HCT116 (cell line): ENCODE measurements at regions not wholly inside any gene's neighbourhood (a gene's known extent, or its start where the extent isn't known, plus 50 kb on each side); places are given as distances from the start of the nearest gene placed in this dataset.

Experiments
- ATAC-seq: fragments of 200-7000 bp; cut with Tn5 transposase; 2 replicates; pipeline ENCODE4 v1.9.1; 2020; ENCODE audit warnings: mild to moderate bottlenecking, moderate library complexity
- BruUV-seq: library from RNA; stranded (reverse); fragments of 400-500 nt; replicated peaks from 2 replicates; lab custom pipeline; 2021; lab: Mats Ljungman, UMichigan
- CTCF ChIA-PET: fragments of 300-600 bp; sonication (Branson Sonifier 250); formaldehyde crosslinking; loops from one replicate; lab custom pipeline; 2021; ENCODE audit warnings: antibody characterized with exemption; lab: Charles Lee
- POLR2A ChIA-PET: fragments of 300-600, 350-600 bp; sonication (Branson Sonifier 250); formaldehyde crosslinking; loops from one replicate; lab custom pipeline; 2021; ENCODE audit warnings: antibody characterized with exemption; lab: Charles Lee
- RAD21 ChIA-PET, 2 experiments: fragments of 300-600 bp; sonication (Branson Sonifier 250); formaldehyde crosslinking; loops; one replicate each; lab custom pipeline; 2023; ENCODE audit warnings: low total read pairs in 2 of 2; ENCODE audit not compliant: uncharacterized antibody in 2 of 2, unreplicated experiment in 2 of 2, low non-redundant PET in 1 of 2; lab: Charles Lee
- DNase-seq: peaks from one replicate; pipeline ENCODE4 v3.0.0-alpha.2; 2010; ENCODE audit warnings: low read depth, low spot score
- H2AFZ ChIP-seq: fragments of 200-600 bp; shearing (Covaris generic), sonication (generic); 2 replicates; pipeline ENCODE4 v1.6.1; 2017; ENCODE audit warnings: low read depth, mixed run types, mixed read lengths, antibody characterized with exemption, low read length; ENCODE audit not compliant: poor library complexity, severe bottlenecking
- H3K27ac ChIP-seq: 2 replicates; pipeline ENCODE4 v1.5.1; 2012; ENCODE audit warnings: low read depth, low read length
- H3K27me3 ChIP-seq: fragments of 200-600 bp; sonication (generic); 2 replicates; pipeline ENCODE4 v1.6.1; 2016; ENCODE audit warnings: mixed run types, low read length, mixed read lengths; ENCODE audit not compliant: insufficient read depth
- H3K36me3 ChIP-seq, 2 experiments: fragments of 200-500 bp in 1 of 2; fragments of 200-600 bp in 1 of 2; sonication (Bioruptor generic) in 1 of 2; sonication (generic) in 1 of 2; 2 replicates each; pipeline versions ENCODE4 v1.5.1 to v1.6.1; 2014 to 2016; ENCODE audit warnings: low read length in 2 of 2, inconsistent platforms in 1 of 2, mixed read lengths in 1 of 2, mixed run types in 1 of 2; ENCODE audit not compliant: insufficient read depth in 2 of 2, control insufficient read depth in 1 of 2
- H3K4me1 ChIP-seq, 2 experiments: fragments of 200-600 bp in 1 of 2; sonication (generic) in 1 of 2; 2 replicates each; pipeline versions ENCODE4 v1.5.1 to v1.6.1; 2012 to 2017; ENCODE audit warnings: low read length in 2 of 2, inconsistent platforms in 1 of 2, mild to moderate bottlenecking in 1 of 2, mixed read lengths in 1 of 2, mixed run types in 1 of 2, moderate library complexity in 1 of 2; ENCODE audit not compliant: insufficient read depth in 2 of 2, control insufficient read depth in 1 of 2
- H3K4me2 ChIP-seq: fragments of 200-600 bp; sonication (generic); 2 replicates; pipeline ENCODE4 v1.6.1; 2017; ENCODE audit warnings: mixed run types, low read length, mixed read lengths
- H3K4me3 ChIP-seq, 2 experiments: fragments of 200-600 bp in 1 of 2; sonication (generic) in 1 of 2; replicated peaks in 1 of 2; 2 replicates each; pipeline ENCODE4 v1.5.1; 2011 to 2016; ENCODE audit warnings: low read length in 2 of 2, control low read depth in 1 of 2, low read depth in 1 of 2, mild to moderate bottlenecking in 1 of 2, mixed read lengths in 1 of 2, mixed run types in 1 of 2
- H3K79me2 ChIP-seq: fragments of 200-600 bp; sonication (generic); 2 replicates; pipeline ENCODE4 v1.6.1; 2017; ENCODE audit warnings: mild to moderate bottlenecking, mixed run types, low read length, moderate library complexity, mixed read lengths; ENCODE audit not compliant: insufficient read depth
- H3K9ac ChIP-seq: fragments of 200-600 bp; sonication (generic); 2 replicates; pipeline ENCODE4 v1.6.1; 2016; ENCODE audit warnings: low read length, mixed read lengths
- H3K9me2 ChIP-seq: fragments of 200-600 bp; sonication (generic), shearing (Covaris generic); 2 replicates; pipeline ENCODE4 v1.6.1; 2017; ENCODE audit warnings: mixed run types, mild to moderate bottlenecking, moderate library complexity; ENCODE audit not compliant: insufficient read depth
- H3K9me3 ChIP-seq, 2 experiments: fragments of 200-500 bp in 1 of 2; fragments of 200-600 bp in 1 of 2; sonication (Bioruptor generic) in 1 of 2; sonication (generic) in 1 of 2; 2 replicates each; pipeline ENCODE4 v1.6.1; 2014 to 2017; ENCODE audit warnings: low read length in 2 of 2, mixed read lengths in 2 of 2, inconsistent platforms in 1 of 2, low read depth in 1 of 2, mild to moderate bottlenecking in 1 of 2, mixed run types in 1 of 2, moderate library complexity in 1 of 2; ENCODE audit not compliant: control insufficient read depth in 1 of 2, insufficient read depth in 1 of 2
- H4K20me1 ChIP-seq: fragments of 200-600 bp; sonication (generic), shearing (Covaris generic); 2 replicates; pipeline ENCODE4 v1.6.1; 2017; ENCODE audit warnings: mixed run types, mild to moderate bottlenecking, moderate library complexity; ENCODE audit not compliant: insufficient read depth
- ATF3 ChIP-seq: IDR thresholded peaks from 2 replicates; pipeline ENCODE4 v1.6.1; 2012
- CBX3 ChIP-seq: IDR thresholded peaks from 2 replicates; pipeline ENCODE4 v1.6.1; 2012; ENCODE audit warnings: low read depth
- ELF1 ChIP-seq: IDR thresholded peaks from 2 replicates; pipeline ENCODE4 v1.6.1; 2012; ENCODE audit warnings: low read depth, borderline replicate concordance
- EZH2 ChIP-seq: fragments of 200-600 bp; sonication (generic); IDR thresholded peaks from 2 replicates; pipeline ENCODE4 v1.6.1; 2017; ENCODE audit warnings: antibody characterized with exemption, mixed run types
- EZH2phosphoT487 ChIP-seq: fragments of 200-600 bp; IDR thresholded peaks from 2 replicates; pipeline ENCODE4 v1.6.1; 2018; ENCODE audit warnings: antibody characterized with exemption, borderline replicate concordance
- FOSL1 ChIP-seq: IDR thresholded peaks from 2 replicates; pipeline ENCODE4 v1.6.1; 2012; ENCODE audit warnings: low read depth
- JUND ChIP-seq: IDR thresholded peaks from 2 replicates; pipeline ENCODE4 v1.6.1; 2012
- MAX ChIP-seq: IDR thresholded peaks from 2 replicates; pipeline ENCODE4 v1.6.1; 2012
- POLR2A ChIP-seq: IDR thresholded peaks from 2 replicates; pipeline ENCODE4 v1.7.0; 2011; ENCODE audit warnings: borderline replicate concordance; ENCODE audit not compliant: insufficient read depth, insufficient read length; ENCODE audit errors: extremely low read depth
- POLR2AphosphoS5 ChIP-seq: IDR thresholded peaks from 2 replicates; pipeline ENCODE4 v1.6.1; 2011; ENCODE audit warnings: mild to moderate bottlenecking, low read depth, low read length, moderate library complexity
- REST ChIP-seq: IDR thresholded peaks from 2 replicates; pipeline ENCODE4 v1.6.1; 2012; ENCODE audit warnings: low read depth
- SIN3A ChIP-seq: IDR thresholded peaks from 2 replicates; pipeline ENCODE4 v1.6.1; 2012; ENCODE audit warnings: low read depth
- SRF ChIP-seq: IDR thresholded peaks from 2 replicates; pipeline ENCODE4 v1.6.1; 2012; ENCODE audit warnings: low read depth
- TCF7L2 ChIP-seq: IDR thresholded peaks from 2 replicates; pipeline ENCODE4 v1.7.0; 2011; ENCODE audit warnings: borderline replicate concordance, inconsistent platforms; ENCODE audit not compliant: insufficient read depth, insufficient read length; ENCODE audit errors: extremely low read depth
- YY1 ChIP-seq: IDR thresholded peaks from 2 replicates; pipeline ENCODE4 v1.6.1; 2011; ENCODE audit warnings: low read length, low read depth, moderate library complexity, mild to moderate bottlenecking; ENCODE audit not compliant: insufficient replicate concordance; ENCODE audit errors: extremely low read depth
- ZBTB33 ChIP-seq: IDR thresholded peaks from 2 replicates; pipeline ENCODE4 v1.6.1; 2011; ENCODE audit warnings: mild to moderate bottlenecking, low read length, moderate library complexity; ENCODE audit not compliant: insufficient replicate concordance; ENCODE audit errors: extremely low read depth
- intact Hi-C: fragments of 100-400 bp; cut with micrococcal nuclease; formaldehyde crosslinking; loops from 2 replicates; pipeline ENCODE4 v1.10.0; 2022

- no peaks in the 10 kb centered on the region for H4K20me1 ChIP-seq
- TF ChIP-seq SRF, result no peak
- no peak for TF ChIP-seq EZH2
- no peak for TF ChIP-seq ATF3
- no peak for TF ChIP-seq SIN3A
- no peak for TF ChIP-seq POLR2AphosphoS5
- TF ChIP-seq ELF1, result no peak
- no peak for TF ChIP-seq JUND
- TF ChIP-seq REST, result no peak
- no peak for TF ChIP-seq FOSL1
- TF ChIP-seq CBX3, result no peak
- no peak for TF ChIP-seq MAX
- TF ChIP-seq ZBTB33, result no peak
- TF ChIP-seq TCF7L2, result no peak
- no peak for TF ChIP-seq YY1
- no peak for TF ChIP-seq EZH2phosphoT487
- no peak for TF ChIP-seq POLR2A
- intact Hi-C loops, result no loop called here
- H3K4me1 ChIP-seq, result peaks cover 0 to 16% of the 10 kb centered on the region in 2 experiments; a peak in 2 of 4 replicates
- no peak overlapping the region for H3K27ac ChIP-seq
- POLR2A ChIA-PET, result no interaction called here
- H3K9me3 ChIP-seq, result no peaks in the 10 kb centered on the region
- H3K4me2 ChIP-seq, result no peak overlapping the region
- no peak overlapping the region for H3K9ac ChIP-seq
- no peak overlapping the region for H3K4me3 ChIP-seq
- CTCF ChIA-PET, result no interaction called here
- DNase-seq (no peak), ATAC-seq (no peak)
- no peaks in the 10 kb centered on the region for H3K9me2 ChIP-seq
- no peak overlapping the region for H2AFZ ChIP-seq
- BruUV-seq, result no TSS peak
- RAD21 ChIA-PET, result no interaction called here
- H3K36me3 ChIP-seq, result no peaks in the 10 kb centered on the region
- no peaks in the 10 kb centered on the region for H3K79me2 ChIP-seq
- H3K27me3 ChIP-seq, result no peaks in the 10 kb centered on the region
Observed at GRCh38 chr10:3976718-3977117, 191.7 kb upstream of the KLF6 start.
